ENCODE measurements at regions not wholly inside any gene's neighbourhood (a gene's known extent, or its start where the extent isn't known, plus 50 kb on each side); places are given as distances from the start of the nearest gene placed in this dataset.

DNA sequence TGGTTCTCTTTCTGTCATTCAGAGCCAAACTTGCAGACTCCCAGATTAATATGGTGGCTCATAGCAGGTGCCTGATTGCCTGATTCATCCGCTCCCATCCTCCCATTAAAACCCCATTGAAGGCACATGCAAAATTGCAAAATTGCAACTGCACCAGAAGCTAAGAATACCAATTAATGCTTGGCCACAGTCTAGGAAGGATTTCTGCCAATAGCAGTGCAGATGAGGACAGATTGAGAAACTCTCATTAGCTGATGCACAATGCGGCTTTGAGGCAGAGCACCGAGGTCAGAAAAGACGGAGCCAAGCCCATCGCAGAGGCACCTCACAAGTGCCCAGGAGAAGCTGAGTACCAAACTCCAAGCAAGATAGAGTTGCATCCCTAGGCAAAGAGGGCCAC, 172.8 kb downstream of the ARL4C start:
- no peaks in the 10 kb centered on the region for H3K36me3 ChIP-seq (ENCODE audit: control insufficient read depth, insufficient read depth, low read length)
- no peak overlapping the region for H3K4me3 ChIP-seq (ENCODE audit: low read depth, low read length)
- DNase-seq (ENCODE audit: low read depth), result no peak
- H3K27me3 ChIP-seq (ENCODE audit: control insufficient read depth, insufficient read depth, low read length), result no peaks in the 10 kb centered on the region
- no peak for TF ChIP-seq CTCF (IDR thresholded peaks at IDR 0.05; ENCODE audit: insufficient read depth, low read length, poor library complexity, severe bottlenecking)

- DNase-seq (ENCODE audit: low read depth), result no peak
- no peak overlapping the region for H3K4me3 ChIP-seq (ENCODE audit: low read depth, low read length)
- no peaks in the 10 kb centered on the region for H3K36me3 ChIP-seq (ENCODE audit: control insufficient read depth, insufficient read depth, low read length)
- no peak for TF ChIP-seq CTCF (IDR thresholded peaks at IDR 0.05; ENCODE audit: insufficient read depth, low read length, poor library complexity, severe bottlenecking)
- H3K27me3 ChIP-seq (ENCODE audit: control insufficient read depth, insufficient read depth, low read length), result no peaks in the 10 kb centered on the region
These were observed 174.0 kb downstream of the ARL4C start for GRCh38 chr2:234322766-234323465.

DNA sequence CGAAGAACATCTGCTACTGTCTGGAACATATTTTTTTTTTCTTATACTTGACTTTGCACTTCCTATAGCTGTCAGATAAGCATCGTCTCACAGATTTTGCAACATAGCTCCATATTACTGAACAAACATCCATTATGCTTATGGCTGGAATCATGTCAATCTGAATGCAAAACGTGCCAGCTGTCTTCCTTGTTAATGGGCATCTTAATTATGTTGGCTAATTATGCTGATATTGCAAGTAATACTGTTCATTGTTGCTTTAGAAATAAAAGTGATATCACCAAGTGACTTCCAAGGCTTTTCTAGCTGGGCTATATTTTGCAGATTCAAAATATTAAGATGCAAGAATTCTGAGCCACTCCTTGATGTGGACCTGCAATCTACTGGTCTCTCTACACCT, 176.8 kb downstream of the ARL4C start:
- Histone ChIP-seq H3K4me3 (ENCODE audit: low read depth, low read length) (no peak overlapping the region), H3K36me3 (ENCODE audit: control insufficient read depth, insufficient read depth, low read length) (no peaks in the 10 kb centered on the region), H3K27me3 (ENCODE audit: control insufficient read depth, insufficient read depth, low read length) (no peaks in the 10 kb centered on the region)
- DNase-seq (ENCODE audit: low read depth), result no peak
- no peak for TF ChIP-seq CTCF (IDR thresholded peaks at IDR 0.05; ENCODE audit: insufficient read depth, low read length, poor library complexity, severe bottlenecking)

- Histone ChIP-seq H3K36me3 (ENCODE audit: control insufficient read depth, insufficient read depth, low read length) (no peaks in the 10 kb centered on the region), H3K4me3 (ENCODE audit: low read depth, low read length) (no peak overlapping the region), H3K27me3 (ENCODE audit: control insufficient read depth, insufficient read depth, low read length) (no peaks in the 10 kb centered on the region)
- DNase-seq (ENCODE audit: low read depth), result no peak
- no peak for TF ChIP-seq CTCF (IDR thresholded peaks at IDR 0.05; ENCODE audit: insufficient read depth, low read length, poor library complexity, severe bottlenecking)
These were observed 178.5 kb downstream of the ARL4C start for GRCh38 chr2:234318361-234318760.

DNA sequence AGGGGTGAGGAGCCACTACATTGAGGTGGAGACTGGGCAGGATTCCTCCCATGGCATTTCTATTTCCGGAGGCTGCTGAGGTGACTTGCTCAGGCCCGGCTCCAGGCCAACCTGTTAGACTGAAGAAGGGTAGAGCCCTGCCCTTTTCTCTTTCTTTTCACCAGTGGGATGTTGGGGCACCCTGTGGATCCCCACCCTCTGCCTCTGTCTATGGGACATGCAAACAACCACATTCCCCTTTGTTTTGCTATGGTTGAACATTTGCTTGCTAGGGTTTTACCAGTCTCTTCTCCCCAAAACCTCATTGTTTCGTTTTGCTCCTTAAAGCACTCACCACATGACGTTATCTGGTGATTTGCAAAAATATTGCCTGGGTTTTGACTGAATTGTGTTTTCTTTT, 183.3 kb downstream of the ARL4C start:
- no peak for DNase-seq (ENCODE audit: low read depth)
- Histone ChIP-seq H3K36me3 (ENCODE audit: control insufficient read depth, insufficient read depth, low read length) (no peaks in the 10 kb centered on the region), H3K27me3 (ENCODE audit: control insufficient read depth, insufficient read depth, low read length) (no peaks in the 10 kb centered on the region), H3K4me3 (ENCODE audit: low read depth, low read length) (no peak overlapping the region)
- no peak for TF ChIP-seq CTCF (IDR thresholded peaks at IDR 0.05; ENCODE audit: insufficient read depth, low read length, poor library complexity, severe bottlenecking)

DNA sequence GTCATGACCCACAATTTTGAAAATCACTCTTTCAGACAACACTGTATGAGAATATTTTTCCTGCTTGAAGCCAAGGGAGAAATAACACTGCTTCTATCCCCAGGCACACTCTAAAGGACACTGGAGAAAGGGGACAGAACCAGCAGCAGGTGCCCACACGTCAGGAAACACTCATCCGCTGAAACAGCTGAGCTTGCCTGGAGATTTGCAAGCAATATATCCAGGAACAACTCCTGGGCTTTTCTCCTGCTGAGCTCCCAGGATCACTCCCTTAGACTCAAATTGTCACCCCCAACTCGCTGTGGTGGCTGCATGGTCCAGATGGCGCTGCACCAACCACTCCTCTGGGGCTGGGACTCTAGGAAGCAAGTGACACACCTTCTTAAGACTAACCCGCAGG, 186.7 kb downstream of the ARL4C start:
- no peak for TF ChIP-seq CTCF (IDR thresholded peaks at IDR 0.05; ENCODE audit: insufficient read depth, low read length, poor library complexity, severe bottlenecking)
- no peak overlapping the region for H3K4me3 ChIP-seq (ENCODE audit: low read depth, low read length)
- DNase-seq (ENCODE audit: low read depth), result no peak
- no peaks in the 10 kb centered on the region for H3K36me3 ChIP-seq (ENCODE audit: control insufficient read depth, insufficient read depth, low read length)
- no peaks in the 10 kb centered on the region for H3K27me3 ChIP-seq (ENCODE audit: control insufficient read depth, insufficient read depth, low read length)
